ENCODE measurements at regions not wholly inside any gene's neighbourhood (a gene's known extent, or its start where the extent isn't known, plus 50 kb on each side); places are given as distances from the start of the nearest gene placed in this dataset.

DNA sequence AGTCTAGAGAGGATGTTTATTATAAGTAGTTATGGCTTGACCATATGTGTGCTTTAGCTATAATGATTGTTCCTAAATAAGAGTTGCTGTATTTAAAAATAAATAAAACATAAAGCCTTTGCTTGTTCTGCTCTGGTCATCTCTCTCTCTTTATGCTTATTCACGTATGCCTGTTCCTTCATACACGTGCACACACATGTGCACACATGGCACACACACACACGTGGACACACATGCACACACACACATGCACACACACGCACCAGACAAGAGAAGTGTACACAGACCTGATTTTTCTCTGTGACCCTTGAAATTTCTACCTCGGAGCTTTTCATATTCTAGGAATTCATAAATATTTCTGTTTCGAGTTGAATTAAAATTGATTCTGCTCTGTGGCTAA lies 658.2 kb upstream of the SALL3 start:
- Histone ChIP-seq H3K4me1 (ENCODE audit: low read depth, poor library complexity, severe bottlenecking) (no peaks in the 10 kb centered on the region), H3K4me3 (IDR thresholded peaks at IDR 0.05; ENCODE audit: insufficient read depth, low read depth, low read length) (no peak overlapping the region), H3K4me2 (no peak overlapping the region), H3K9ac (no peak overlapping the region), H3K27ac (no peak overlapping the region), H4K20me1 (ENCODE audit: insufficient read depth) (no peaks in the 10 kb centered on the region), H2AFZ (ENCODE audit: low read depth) (no peak overlapping the region), H3K36me3 (ENCODE audit: insufficient read depth) (no peaks in the 10 kb centered on the region), H3K27me3 (ENCODE audit: insufficient read depth, low read depth) (no peaks in the 10 kb centered on the region), H3K79me2 (ENCODE audit: insufficient read depth, low read depth) (no peaks in the 10 kb centered on the region)
- TF ChIP-seq, protein P1, sequence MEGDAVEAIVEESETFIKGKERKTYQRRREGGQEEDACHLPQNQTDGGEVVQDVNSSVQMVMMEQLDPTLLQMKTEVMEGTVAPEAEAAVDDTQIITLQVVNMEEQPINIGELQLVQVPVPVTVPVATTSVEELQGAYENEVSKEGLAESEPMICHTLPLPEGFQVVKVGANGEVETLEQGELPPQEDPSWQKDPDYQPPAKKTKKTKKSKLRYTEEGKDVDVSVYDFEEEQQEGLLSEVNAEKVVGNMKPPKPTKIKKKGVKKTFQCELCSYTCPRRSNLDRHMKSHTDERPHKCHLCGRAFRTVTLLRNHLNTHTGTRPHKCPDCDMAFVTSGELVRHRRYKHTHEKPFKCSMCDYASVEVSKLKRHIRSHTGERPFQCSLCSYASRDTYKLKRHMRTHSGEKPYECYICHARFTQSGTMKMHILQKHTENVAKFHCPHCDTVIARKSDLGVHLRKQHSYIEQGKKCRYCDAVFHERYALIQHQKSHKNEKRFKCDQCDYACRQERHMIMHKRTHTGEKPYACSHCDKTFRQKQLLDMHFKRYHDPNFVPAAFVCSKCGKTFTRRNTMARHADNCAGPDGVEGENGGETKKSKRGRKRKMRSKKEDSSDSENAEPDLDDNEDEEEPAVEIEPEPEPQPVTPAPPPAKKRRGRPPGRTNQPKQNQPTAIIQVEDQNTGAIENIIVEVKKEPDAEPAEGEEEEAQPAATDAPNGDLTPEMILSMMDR (conservative IDR thresholded peaks at IDR 0.05; ENCODE audit: low read depth, low read length) = no peak

DNA sequence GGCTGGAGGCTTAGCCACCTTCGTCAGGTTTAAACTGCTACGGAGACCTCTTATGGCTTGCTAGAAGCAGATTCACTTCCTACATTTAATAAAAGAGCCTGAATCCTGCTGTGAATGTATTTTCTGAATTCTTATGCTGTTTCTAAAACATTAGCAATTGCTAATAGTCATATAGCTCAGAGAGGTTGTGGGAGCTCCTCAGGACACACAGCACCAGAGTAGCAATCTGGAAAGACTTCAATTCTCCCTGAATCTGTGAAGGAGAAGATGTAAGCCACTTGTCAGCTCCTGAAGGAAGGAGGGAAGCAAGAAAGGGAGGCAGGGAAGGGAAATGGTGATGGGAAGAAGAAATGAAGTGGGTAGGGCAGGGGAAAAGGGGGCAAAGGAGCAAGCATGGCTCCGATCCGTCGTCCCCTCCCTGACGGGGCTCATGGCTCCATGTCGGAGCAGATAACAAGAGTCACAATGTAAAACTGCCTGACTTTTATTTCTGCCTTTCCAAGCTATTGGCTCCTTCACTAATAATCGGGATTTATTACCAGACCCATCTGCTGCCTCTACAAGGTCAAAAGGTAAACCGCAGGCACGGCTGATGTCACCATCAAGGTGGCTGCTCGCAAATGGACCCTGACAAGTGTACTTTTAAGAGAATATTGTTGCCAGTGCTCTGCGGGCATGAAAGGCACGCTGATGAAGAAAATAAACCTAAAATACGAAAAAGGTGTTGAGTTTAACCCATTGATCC lies 656.0 kb upstream of the SALL3 start:
- H4K20me1 ChIP-seq (ENCODE audit: insufficient read depth) = no peaks in the 10 kb centered on the region

DNA sequence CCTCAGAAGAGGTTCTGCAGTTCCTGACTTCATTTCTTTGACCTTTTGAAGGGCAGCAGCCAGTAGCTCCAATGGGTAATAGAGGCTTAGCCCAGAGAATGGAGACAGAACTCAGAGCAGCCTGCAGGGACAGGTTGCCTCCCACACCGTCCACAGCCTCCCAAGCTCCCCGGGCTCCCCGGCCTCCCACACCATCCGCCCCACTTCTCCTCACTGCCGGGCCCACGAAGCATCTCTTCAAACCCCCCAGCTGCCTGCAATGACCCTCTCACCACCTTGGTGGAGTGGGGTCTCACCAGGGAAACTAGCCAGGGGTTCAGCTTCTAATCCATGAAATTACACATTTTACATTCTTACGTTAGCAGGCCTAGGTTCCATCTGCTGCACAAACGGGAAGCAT lies 652.0 kb upstream of the SALL3 start:
- no peak overlapping the region for H3K4me3 ChIP-seq (IDR thresholded peaks at IDR 0.05; ENCODE audit: insufficient read depth, low read depth, low read length)
- H3K4me1 ChIP-seq (ENCODE audit: low read depth, poor library complexity, severe bottlenecking) = no peaks in the 10 kb centered on the region
- H3K4me2 ChIP-seq = no peak overlapping the region
- H3K27ac ChIP-seq = no peak overlapping the region
- H3K9ac ChIP-seq = no peak overlapping the region
- TF ChIP-seq, protein P1 (conservative IDR thresholded peaks at IDR 0.05; ENCODE audit: low read depth, low read length) = no peak
- no peaks in the 10 kb centered on the region for H3K27me3 ChIP-seq (ENCODE audit: insufficient read depth, low read depth)
- H3K79me2 ChIP-seq (ENCODE audit: insufficient read depth, low read depth) = no peaks in the 10 kb centered on the region
- H4K20me1 ChIP-seq (ENCODE audit: insufficient read depth) = no peaks in the 10 kb centered on the region
- no peak overlapping the region for H2AFZ ChIP-seq (ENCODE audit: low read depth)
- no peaks in the 10 kb centered on the region for H3K36me3 ChIP-seq (ENCODE audit: insufficient read depth)

More for the DNA sequence above, 656.0 kb upstream of the SALL3 start:
- Histone ChIP-seq H3K4me3 (IDR thresholded peaks at IDR 0.05; ENCODE audit: insufficient read depth, low read depth, low read length) (no peak overlapping the region), H3K4me1 (ENCODE audit: low read depth, poor library complexity, severe bottlenecking) (no peaks in the 10 kb centered on the region), H3K27ac (no peak overlapping the region), H3K4me2 (no peak overlapping the region), H3K9ac (no peak overlapping the region), H3K36me3 (ENCODE audit: insufficient read depth) (no peaks in the 10 kb centered on the region), H3K79me2 (ENCODE audit: insufficient read depth, low read depth) (no peaks in the 10 kb centered on the region), H3K27me3 (ENCODE audit: insufficient read depth, low read depth) (no peaks in the 10 kb centered on the region), H2AFZ (ENCODE audit: low read depth) (no peak overlapping the region)
- TF ChIP-seq, protein P1 (conservative IDR thresholded peaks at IDR 0.05; ENCODE audit: low read depth, low read length) = no peak

DNA sequence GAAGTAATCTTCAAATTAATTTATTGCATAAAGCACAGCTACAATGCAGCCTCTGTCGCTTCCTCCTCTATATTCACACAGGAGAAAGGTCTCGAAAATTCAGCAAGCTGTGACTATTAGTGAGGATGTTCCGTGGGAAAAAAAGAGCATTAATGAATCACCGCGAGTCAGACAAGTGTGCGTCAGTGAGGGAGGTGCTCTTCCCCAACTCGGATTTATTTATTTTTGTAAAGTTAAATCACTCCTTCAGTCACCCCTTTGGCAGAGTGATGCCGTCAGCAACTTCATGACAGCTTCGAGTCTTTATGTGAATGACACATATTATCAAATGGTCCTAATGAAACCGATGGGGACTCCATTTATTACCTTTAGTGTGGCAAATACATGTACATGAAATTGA lies 648.9 kb upstream of the SALL3 start:
- TF ChIP-seq, protein P1 (conservative IDR thresholded peaks at IDR 0.05; ENCODE audit: low read depth, low read length) = no peak
- Histone ChIP-seq H3K9ac (no peak overlapping the region), H3K79me2 (ENCODE audit: insufficient read depth, low read depth) (no peaks in the 10 kb centered on the region), H3K27ac (no peak overlapping the region), H3K4me1 (ENCODE audit: low read depth, poor library complexity, severe bottlenecking) (no peaks in the 10 kb centered on the region), H3K27me3 (ENCODE audit: insufficient read depth, low read depth) (no peaks in the 10 kb centered on the region), H4K20me1 (ENCODE audit: insufficient read depth) (no peaks in the 10 kb centered on the region), H2AFZ (ENCODE audit: low read depth) (no peak overlapping the region), H3K36me3 (ENCODE audit: insufficient read depth) (no peaks in the 10 kb centered on the region), H3K4me3 (IDR thresholded peaks at IDR 0.05; ENCODE audit: insufficient read depth, low read depth, low read length) (no peak overlapping the region), H3K4me2 (no peak overlapping the region)

Data from KMS-11 (cell line).